DND-41 (cell line): ENCODE measurements at regions not wholly inside any gene's neighbourhood (a gene's known extent, or its start where the extent isn't known, plus 50 kb on each side); places are given as distances from the start of the nearest gene placed in this dataset.

Experiments
- ATAC-seq: fragments of 200-7000 bp; cut with Tn5 transposase; 3 replicates; pipeline ENCODE4 v1.9.1; 2021; ENCODE audit warnings: low read depth; ENCODE audit not compliant: insufficient read depth
- DNase-seq: peaks from one replicate; pipeline ENCODE4 v3.0.0-alpha.2; 2020
- H2AFZ ChIP-seq: 2 replicates; pipeline ENCODE4 v1.6.0; 2012; ENCODE audit warnings: low read depth, low read length
- H3K27ac ChIP-seq: 2 replicates; pipeline ENCODE4 v1.5.1; 2012; ENCODE audit warnings: low read length, inconsistent platforms
- H3K27me3 ChIP-seq: fragments of 200-600 bp; sonication (generic); 2 replicates; pipeline ENCODE4 v1.6.0; 2012; ENCODE audit warnings: low read length, mild to moderate bottlenecking, inconsistent platforms; ENCODE audit not compliant: insufficient read depth, poor library complexity
- H3K36me3 ChIP-seq: 2 replicates; pipeline ENCODE4 v1.5.1; 2012; ENCODE audit warnings: low read length, inconsistent platforms; ENCODE audit not compliant: insufficient read depth
- H3K4me1 ChIP-seq: 2 replicates; pipeline ENCODE4 v1.5.1; 2012; ENCODE audit warnings: mild to moderate bottlenecking, low read length; ENCODE audit not compliant: insufficient read depth
- H3K4me2 ChIP-seq: 2 replicates; pipeline ENCODE4 v1.6.0; 2012; ENCODE audit warnings: mild to moderate bottlenecking, moderate library complexity, low read length, inconsistent platforms; ENCODE audit not compliant: insufficient read depth
- H3K4me3 ChIP-seq, 2 experiments: fragments of 200-600 bp in 1 of 2; shearing (Covaris generic) in 1 of 2; 2 replicates each; pipeline ENCODE4 v1.5.1; 2012 to 2016; ENCODE audit warnings: inconsistent platforms in 2 of 2, low read length in 2 of 2, mild to moderate bottlenecking in 2 of 2, low read depth in 1 of 2, moderate library complexity in 1 of 2
- H3K79me2 ChIP-seq: 2 replicates; pipeline ENCODE4 v1.6.0; 2012; ENCODE audit warnings: low read length, inconsistent platforms; ENCODE audit not compliant: insufficient read depth
- H3K9ac ChIP-seq: 2 replicates; pipeline ENCODE4 v1.6.0; 2012; ENCODE audit warnings: low read depth, mild to moderate bottlenecking, inconsistent platforms, low read length, moderate library complexity
- H3K9me3 ChIP-seq: 2 replicates; pipeline ENCODE4 v1.5.1; 2012; ENCODE audit warnings: low read length, moderate library complexity, mild to moderate bottlenecking, inconsistent platforms; ENCODE audit not compliant: insufficient read depth, severe bottlenecking
- H4K20me1 ChIP-seq: 2 replicates; pipeline ENCODE4 v1.6.0; 2012; ENCODE audit warnings: low read length; ENCODE audit not compliant: insufficient read depth
- CTCF ChIP-seq: IDR thresholded peaks from 2 replicates; pipeline ENCODE4 v1.5.1; 2012; ENCODE audit warnings: borderline replicate concordance, low read length, moderate library complexity, mild to moderate bottlenecking; ENCODE audit not compliant: poor library complexity, severe bottlenecking; ENCODE audit errors: extremely low read depth
- EZH2 ChIP-seq: IDR thresholded peaks from 3 replicates; pipeline ENCODE4 v1.6.1; 2012; ENCODE audit warnings: borderline replicate concordance, low read depth, mild to moderate bottlenecking, moderate library complexity, low read length, inconsistent platforms; ENCODE audit not compliant: severe bottlenecking

DNA sequence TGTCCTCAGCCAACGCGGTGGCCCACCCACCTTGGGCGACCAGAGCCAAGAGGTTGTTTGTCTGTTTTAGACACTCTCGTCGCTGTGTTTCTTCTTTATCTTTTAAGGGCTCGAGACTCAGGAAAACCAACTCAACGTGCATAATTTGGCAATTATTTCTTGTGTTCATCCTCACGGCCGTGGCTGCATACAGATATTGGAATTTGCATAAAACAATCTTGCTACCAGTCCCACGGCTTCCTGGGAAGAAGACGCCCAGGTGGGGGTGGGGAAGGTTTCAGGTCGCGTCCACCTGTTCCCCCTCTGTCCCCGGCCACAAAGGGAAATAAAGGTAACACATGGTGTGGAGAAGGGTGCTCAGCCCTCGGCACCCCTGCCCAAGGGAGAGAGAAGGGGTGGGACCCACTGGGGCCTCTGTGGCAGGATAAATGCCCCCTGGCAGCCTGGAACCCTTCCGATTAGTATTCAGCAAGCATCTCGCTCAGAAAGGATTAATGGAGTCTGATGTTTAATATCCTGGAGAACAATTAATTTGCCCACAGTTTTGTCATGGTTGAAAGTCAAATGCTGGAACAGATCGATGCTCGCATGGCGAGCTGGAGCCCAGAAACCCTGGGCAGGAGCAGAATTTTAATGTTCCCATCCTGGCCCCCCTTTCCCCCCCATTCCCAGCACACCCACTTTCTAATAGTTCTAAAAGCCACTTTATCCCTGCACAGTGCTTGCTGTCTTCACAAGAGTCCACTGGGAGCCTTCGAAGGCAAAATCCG lies 359.7 kb downstream of the MN1 start:
- H4K20me1 ChIP-seq: no peaks in the 10 kb centered on the region
- H3K9ac ChIP-seq: no peak overlapping the region
- H3K36me3 ChIP-seq: no peaks in the 10 kb centered on the region
- no peaks in the 10 kb centered on the region for H3K79me2 ChIP-seq
- no peaks in the 10 kb centered on the region for H3K9me3 ChIP-seq
- H2AFZ ChIP-seq: no peak overlapping the region
- no peak overlapping the region for H3K4me3 ChIP-seq
- H3K27ac ChIP-seq: no peak overlapping the region
- H3K4me2 ChIP-seq: no peak overlapping the region
- DNase-seq: no peak
- TF ChIP-seq CTCF (no peak), EZH2 (no peak)
- no peaks in the 10 kb centered on the region for H3K4me1 ChIP-seq
- H3K27me3 ChIP-seq: peaks cover 4% of the 10 kb centered on the region
- no peak for ATAC-seq

GRCh38 chr22:27443306-27443705 lies 358.2 kb downstream of the MN1 start:
- Histone ChIP-seq H3K4me3 (no peak overlapping the region), H3K9me3 (no peaks in the 10 kb centered on the region)

GRCh38 chr22:27445881-27446280 lies 355.7 kb downstream of the MN1 start:
- no peak overlapping the region for H3K4me2 ChIP-seq
- no peaks in the 10 kb centered on the region for H3K9me3 ChIP-seq
- no peak overlapping the region for H3K9ac ChIP-seq
- H3K4me1 ChIP-seq: no peaks in the 10 kb centered on the region
- no peaks in the 10 kb centered on the region for H3K36me3 ChIP-seq
- H3K79me2 ChIP-seq: no peaks in the 10 kb centered on the region
- no peak overlapping the region for H2AFZ ChIP-seq
- TF ChIP-seq CTCF (no peak), EZH2 (no peak)
- peaks cover 10% of the 10 kb centered on the region for H3K27me3 ChIP-seq
- ATAC-seq (no peak), DNase-seq (no peak)
- no peak overlapping the region for H3K27ac ChIP-seq
- H4K20me1 ChIP-seq: no peaks in the 10 kb centered on the region
- H3K4me3 ChIP-seq: no peak overlapping the region

More at GRCh38 chr22:27443306-27443705, 358.2 kb downstream of the MN1 start:
- no peak for TF ChIP-seq CTCF
- no peak for TF ChIP-seq EZH2
- Histone ChIP-seq H2AFZ (no peak overlapping the region), H3K36me3 (no peaks in the 10 kb centered on the region), H3K79me2 (no peaks in the 10 kb centered on the region), H3K9ac (no peak overlapping the region), H3K4me1 (no peaks in the 10 kb centered on the region), H3K27ac (no peak overlapping the region), H3K27me3 (peaks cover 4% of the 10 kb centered on the region), H3K4me2 (no peak overlapping the region), H4K20me1 (no peaks in the 10 kb centered on the region)
- DNase-seq (no peak), ATAC-seq (no peak)

- H3K4me3 ChIP-seq: no peak overlapping the region
- TF ChIP-seq CTCF (no peak), EZH2 (no peak)
Measured at GRCh38 chr22:27447289-27447688, 354.3 kb downstream of the MN1 start.

More at GRCh38 chr22:27447289-27447688, 354.3 kb downstream of the MN1 start:
- peaks cover 10% of the 10 kb centered on the region for H3K27me3 ChIP-seq
- no peaks in the 10 kb centered on the region for H3K36me3 ChIP-seq
- no peaks in the 10 kb centered on the region for H4K20me1 ChIP-seq
- H3K4me2 ChIP-seq: no peak overlapping the region
- DNase-seq: no peak
- no peak overlapping the region for H3K27ac ChIP-seq
- no peaks in the 10 kb centered on the region for H3K79me2 ChIP-seq
- H3K9me3 ChIP-seq: no peaks in the 10 kb centered on the region
- ATAC-seq: no peak
- no peak overlapping the region for H3K9ac ChIP-seq
- no peak overlapping the region for H2AFZ ChIP-seq
- H3K4me1 ChIP-seq: no peaks in the 10 kb centered on the region
